Posterior cingulate gyrus (tissue), 11 donors: ENCODE measurements at regions not wholly inside any gene's neighbourhood (a gene's known extent, or its start where the extent isn't known, plus 50 kb on each side); places are given as distances from the start of the nearest gene placed in this dataset.
"Not testable (repeated sequence)": the region's sequence is repeated elsewhere in the genome, so short reads cannot be mapped to it uniquely, and the experiment has no call there.

Experiments
- DNase-seq, 10 donors: peaks; one replicate each; pipeline versions ENCODE4 v3.0.0 to v3.0.0-alpha.2; 2020 to 2021; ENCODE audit warnings: mixed read lengths in 3 of 10
- intact Hi-C: fragments of 100-400 bp; cut with DNase I; formaldehyde crosslinking; loops from one replicate; pipeline ENCODE4 v1.15.1; 2023

DNA sequence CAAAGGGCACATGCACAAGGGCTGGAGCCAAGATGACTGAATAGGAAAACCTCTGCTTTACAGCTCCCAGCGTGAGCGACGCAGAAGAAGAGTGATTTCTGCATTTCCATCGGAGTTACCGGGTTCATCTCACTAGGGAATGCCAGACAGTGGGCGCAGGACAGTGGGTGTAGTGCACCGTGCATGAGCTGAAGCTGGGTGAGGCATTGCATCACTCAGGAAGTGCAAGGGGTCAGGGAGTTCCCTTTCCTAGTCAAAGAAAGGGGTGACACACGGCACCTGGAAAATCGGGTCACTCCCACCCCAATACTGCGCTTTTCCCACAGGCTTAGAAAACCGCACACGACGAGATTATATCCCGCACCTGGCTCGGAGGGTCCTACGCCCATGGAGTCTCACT is 64.5 kb upstream of the HTR1E start:
- DNase-seq, intact Hi-C loops: not testable (repeated sequence)

DNA sequence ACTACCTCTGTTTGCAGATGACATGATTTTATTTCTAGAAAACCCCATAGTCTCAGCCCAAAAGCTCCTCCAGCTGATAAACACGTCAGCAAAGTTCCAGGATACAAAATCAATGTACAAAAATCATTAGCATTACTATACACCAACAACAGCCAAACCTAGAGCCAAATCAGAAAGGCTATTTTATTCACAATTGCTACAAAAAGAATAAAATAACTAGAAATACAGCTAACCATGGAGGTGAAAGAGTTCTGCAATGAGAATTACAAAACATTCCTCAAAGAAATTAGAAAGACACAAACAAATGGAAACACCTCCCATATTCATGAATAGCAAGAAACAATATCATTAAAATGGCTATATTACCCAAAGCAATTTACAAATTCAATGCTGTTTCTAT is 65.6 kb upstream of the HTR1E start:
- intact Hi-C loops = no loop called here

DNA sequence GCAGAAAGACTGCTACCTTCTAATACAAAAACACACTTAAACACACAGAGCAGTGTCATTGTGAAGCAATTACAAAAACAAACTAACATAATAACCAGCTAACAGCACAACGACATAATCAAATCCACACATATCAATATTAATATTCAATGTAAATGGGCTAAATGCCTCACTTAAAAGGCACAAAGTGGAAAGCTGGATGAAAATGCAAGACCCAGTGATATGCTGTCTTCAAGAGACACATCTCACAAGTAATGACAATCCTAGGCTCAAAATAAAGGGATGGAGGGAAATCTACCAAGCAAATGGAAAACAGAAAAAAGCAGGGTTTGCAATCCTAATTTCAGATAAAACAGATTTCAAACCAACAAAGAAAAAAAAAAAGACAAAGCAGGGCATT is 67.8 kb upstream of the HTR1E start:
- no peak for DNase-seq
- intact Hi-C loops = no loop called here

More for the DNA sequence above, 65.6 kb upstream of the HTR1E start:
- no peak for DNase-seq

DNA sequence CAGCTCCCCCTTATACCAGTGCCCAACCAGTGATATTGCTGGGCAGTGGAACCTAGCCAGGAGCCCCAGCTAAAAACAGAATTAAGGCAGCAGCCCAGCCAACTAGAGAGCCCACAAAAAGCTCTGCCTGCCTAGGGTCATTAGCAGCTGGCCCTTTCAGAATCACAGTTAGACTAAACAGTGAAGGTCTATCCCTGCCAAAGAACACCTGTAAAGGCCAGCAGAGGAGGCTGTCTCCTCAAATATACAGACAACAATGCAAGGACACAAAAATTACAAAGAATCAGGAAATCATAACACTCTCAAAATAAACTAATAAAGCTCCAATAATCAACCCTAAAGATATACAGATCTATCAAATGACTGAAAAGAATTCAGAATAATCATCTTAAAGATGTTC is 77.8 kb upstream of the HTR1E start:
- no peak for DNase-seq
- intact Hi-C loops = no loop called here

DNA sequence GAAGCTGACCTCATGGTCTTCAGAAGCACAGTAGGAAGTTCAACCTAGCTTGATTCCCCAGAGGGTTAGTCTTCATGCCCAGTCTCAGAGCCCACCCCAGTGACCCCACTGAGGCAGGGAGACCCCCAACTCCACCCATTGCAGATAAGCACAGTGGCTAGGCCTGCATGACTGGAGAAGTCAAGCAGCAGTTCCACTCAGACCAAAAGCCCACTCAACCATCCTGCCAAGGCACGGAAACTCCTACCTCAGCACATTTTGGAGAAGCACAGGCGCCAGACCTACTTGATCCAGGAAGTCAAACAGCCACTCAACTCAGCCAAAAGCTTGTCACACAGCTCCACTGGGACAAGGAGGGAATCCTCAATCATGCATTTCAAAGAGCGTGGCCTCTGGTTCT is 78.4 kb upstream of the HTR1E start:
- DNase-seq = no peak
- intact Hi-C loops = no loop called here

DNA sequence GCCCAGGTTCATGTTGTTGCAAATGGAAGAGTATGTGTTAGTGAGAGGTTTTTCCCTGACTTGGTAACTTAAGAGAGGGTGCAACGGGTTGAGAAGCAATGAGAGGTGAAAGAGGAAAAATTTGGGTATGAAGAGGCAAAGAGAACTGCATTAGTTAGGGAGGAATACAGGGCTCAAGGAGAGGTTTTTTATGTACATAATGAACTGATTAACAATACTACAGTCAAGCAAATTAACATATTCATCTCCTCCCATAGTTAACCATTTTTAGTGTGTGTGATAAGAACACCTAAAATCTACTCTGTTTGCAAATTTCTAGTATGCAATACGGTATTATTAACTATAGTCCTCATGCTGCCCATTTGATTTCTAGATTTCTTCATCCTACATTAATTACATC is 79.5 kb upstream of the HTR1E start:
- intact Hi-C loops = loop anchor here (2.0 kb wide), 1 partner anchor 935 kb away; no protein-coding TSS in a partner anchor

DNA sequence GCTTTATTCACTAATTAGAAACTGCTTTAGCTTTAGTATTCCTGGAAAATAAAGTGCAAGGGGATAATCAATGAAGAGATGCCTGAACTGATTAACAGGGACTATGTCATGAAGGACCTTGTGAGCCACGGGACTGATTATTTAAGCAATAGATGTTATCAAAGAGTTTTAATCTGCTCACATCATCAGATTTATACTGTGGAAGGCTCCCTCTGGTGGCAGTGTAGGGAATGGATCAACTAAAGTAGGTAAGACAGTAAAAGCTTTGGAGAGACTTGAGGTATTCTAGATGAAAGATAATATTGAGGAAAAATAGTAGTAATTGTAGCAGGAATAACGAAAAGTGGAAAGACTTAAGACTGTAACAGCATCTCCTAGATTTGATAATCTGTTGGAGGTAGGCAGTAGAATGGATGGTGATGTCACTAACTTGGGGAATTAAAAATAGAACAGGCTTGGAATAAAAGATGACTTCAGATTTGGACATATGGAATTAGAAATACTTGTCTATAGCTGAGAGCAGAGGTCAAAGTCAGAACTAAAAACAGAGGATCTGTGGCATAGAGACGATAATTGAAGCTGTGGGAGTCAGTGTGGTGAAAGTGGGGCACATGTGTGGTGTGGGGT is 80.3 kb upstream of the HTR1E start:
- intact Hi-C loops = loop anchor here (2.0 kb wide), 1 partner anchor 934 kb away; no protein-coding TSS in a partner anchor
- peak in 3 of 10 donors; percentile 16 to 30 (median 20) for DNase-seq

More for the DNA sequence above, 79.5 kb upstream of the HTR1E start:
- no peak for DNase-seq

DNA sequence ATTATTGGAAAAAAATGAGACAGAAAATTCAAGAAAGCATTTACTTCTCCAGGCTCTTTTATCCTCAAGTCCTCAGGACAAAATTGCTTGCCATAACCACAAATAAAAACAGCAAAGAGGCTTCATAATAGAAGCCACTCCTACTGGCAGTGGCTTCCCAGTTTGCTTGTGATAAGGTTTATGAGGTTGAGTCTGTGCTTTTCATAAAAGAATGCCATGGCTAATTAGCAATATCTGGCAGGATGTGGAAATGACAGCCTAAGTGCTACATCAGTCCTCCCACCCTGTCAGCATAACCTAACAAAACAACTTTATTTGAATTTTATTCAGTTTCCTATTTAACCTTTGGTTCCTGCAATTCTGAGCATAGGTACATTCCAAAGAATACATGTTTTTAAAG is 80.9 kb upstream of the HTR1E start:
- no peak for DNase-seq
- intact Hi-C loops = loop anchor here (2.0 kb wide), 1 partner anchor 934 kb away; no protein-coding TSS in a partner anchor

DNA sequence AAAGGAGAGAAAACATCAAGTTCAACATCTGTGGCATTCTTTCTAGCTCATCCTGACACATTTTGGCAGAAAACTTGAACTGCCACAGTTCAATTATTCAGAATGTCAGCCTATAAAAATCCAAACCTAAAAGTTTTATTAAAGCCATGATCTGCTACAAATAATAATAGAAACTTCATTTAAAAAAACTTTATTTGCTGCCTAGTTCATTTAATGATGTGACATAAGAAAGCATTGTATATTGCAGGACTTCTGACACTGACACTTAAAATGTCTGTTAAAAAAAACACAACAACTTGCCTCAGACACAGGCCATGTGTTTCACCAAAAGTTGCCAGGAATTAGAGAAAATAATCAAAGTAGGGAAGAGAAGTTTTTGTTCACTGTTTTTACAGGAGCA is 88.3 kb upstream of the HTR1E start:
- DNase-seq = no peak

DNA sequence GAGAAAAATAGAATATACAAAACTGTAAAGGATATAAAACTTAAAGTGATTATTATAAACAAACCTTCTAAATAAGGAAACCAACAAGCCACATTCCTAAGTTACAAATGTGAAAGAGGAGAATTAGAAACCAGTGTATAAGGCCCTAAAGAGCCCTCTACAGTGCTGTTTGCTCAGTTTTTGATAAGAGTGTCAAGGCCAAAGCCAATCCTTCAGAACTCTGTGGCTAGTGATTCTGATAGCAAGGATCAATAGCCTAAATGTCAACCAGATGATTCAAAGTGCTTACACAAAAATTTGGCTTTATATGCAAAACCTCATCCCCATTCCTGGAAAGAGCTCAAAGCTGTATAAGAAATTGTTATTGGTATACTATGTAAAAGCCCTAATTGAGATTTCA is 104.6 kb upstream of the HTR1E start:
- no peak for DNase-seq
- intact Hi-C loops = no loop called here

More for the DNA sequence above, 88.3 kb upstream of the HTR1E start:
- intact Hi-C loops = no loop called here

DNA sequence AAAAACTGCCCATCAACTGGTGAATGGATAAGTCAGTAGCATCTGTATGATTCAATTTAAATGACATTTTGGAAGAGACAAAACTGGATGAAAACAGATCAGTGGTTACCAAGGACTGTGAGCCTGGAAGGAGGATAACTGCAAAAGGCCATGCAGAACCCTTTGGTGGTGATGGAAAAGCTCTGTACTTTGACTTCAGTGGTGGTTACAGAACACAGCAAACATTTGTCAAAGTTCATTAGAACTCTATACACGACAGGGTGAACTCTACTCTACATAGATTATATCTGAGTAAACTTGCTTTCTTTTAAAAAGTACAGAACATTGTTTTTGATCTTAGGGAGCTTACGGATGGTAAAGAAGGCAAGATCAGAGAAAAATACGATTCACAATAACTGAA is 111.9 kb upstream of the HTR1E start:
- no peak for DNase-seq
- intact Hi-C loops = no loop called here

DNA sequence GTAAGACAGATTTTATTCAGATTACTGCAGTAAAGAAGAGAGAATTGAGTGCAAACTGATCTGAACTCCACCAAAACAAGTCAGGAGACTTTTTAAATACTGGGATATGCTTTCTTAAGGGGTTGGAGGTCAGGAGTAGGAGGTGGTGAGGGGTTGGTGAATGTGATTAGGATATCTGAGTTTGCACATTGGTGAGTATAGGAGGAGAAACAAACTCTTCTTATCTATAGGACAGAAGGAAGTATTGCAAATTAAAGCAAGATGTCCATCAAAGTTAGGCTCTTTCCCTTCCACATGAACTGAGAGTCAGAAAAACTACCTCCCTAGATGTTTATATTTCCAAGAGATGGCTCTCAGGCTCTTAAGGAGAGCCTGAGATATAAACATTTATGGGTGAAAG is 114.6 kb upstream of the HTR1E start:
- intact Hi-C loops = no loop called here
- no peak for DNase-seq

DNA sequence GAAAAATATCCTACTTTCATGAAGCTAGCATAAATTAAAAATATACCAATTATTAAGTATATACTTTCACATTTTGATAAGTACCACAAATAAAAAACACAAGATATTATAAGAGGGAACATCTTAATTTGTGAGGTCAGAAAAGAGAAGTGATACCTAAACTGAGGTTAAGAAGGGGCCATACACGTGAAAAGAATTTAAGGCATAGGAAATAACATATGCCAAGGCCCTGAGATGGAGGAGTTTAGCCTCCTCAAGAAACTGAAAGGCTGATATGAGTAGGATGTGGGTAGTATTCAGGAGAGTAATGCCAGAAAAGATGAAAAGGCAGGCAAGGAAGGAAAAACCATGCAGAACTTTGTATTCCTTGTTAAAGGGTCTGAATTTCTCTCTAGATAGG is 116.6 kb upstream of the HTR1E start:
- DNase-seq = no peak
- intact Hi-C loops = no loop called here

DNA sequence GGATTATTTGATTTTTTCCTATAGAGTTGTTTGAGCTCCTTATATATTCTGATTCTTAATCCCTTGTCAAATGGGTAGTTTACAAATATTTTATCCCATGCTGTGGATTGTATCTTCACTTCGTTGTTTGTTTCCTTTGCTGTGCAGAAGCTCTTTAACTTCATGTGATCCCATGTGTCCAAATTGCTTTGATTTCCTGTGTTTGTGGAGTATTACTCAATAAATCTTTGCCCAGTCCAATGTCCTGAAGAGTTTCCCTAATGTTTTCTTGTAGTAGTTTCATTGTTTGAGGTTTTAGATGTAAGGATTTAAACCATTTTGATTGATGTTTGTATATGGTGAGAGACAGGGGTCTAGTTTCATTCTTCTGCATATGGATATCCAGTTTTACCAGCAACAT is 143.7 kb upstream of the HTR1E start:
- intact Hi-C loops = no loop called here
- no peak for DNase-seq

DNA sequence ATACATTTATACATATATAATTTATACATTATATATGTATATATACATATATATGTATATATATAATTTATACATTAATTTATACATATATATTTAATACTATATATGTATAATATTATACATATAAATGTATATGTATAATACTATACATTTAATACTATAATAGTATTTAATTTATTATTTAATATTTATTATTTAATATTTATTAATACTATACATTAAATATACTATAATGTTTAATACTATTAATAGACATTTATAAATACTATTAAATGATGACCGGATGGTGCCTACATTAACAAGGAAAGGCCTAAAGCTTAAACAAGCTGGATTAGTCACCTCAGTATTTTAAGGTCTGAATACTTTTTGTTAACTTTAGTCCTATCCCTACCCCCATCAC is 145.9 kb upstream of the HTR1E start:
- intact Hi-C loops = no loop called here
- DNase-seq = no peak

DNA sequence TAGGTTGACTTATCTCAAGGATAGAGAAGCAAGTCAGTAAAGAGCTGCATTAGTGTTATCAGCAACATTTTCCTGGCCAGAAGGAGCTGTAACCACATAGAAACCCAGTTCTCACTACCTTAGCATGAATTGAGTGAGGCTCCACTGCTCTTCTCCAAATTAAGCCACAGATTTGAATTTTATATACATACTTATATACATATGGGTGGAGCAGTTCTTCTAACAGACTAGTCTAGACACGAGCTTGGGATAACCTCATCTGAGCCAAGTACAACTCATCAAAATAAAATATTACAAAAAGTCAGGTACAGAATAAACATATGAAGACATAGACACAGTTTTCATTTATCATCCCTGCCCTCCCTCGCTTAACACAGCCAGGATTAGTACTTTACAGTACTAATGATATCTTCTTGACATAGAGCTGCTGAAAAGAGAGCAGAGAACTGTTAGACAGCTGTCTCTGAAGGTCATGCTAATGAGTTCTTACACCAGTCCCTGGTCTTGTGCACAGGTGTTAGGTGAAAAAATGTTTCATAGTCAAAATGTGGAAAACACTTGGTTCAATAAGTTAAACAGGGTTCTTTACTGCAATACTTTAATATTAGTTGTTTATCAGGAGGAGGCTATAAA is 147.4 kb upstream of the HTR1E start:
- DNase-seq = no peak
- intact Hi-C loops = no loop called here

DNA sequence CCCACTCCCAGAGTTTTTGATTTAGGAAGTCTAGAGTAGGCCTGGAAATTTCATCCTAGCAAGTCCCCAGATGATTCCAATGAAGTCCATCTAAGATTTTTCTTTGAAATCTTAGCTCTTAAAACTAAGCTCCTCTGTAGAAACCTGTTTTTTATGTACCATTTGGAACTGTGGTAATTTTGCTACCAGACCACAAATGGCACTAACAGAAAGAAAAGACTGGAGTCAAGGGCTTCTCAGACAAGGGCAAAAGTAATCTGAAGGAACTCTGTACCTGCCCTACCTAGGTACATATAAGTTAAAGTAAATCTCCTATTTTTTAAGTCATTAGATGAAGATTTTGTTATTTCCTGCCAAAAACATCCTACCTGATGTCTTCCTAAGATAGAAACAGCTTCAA is 155.0 kb upstream of the HTR1E start:
- intact Hi-C loops = no loop called here

DNA sequence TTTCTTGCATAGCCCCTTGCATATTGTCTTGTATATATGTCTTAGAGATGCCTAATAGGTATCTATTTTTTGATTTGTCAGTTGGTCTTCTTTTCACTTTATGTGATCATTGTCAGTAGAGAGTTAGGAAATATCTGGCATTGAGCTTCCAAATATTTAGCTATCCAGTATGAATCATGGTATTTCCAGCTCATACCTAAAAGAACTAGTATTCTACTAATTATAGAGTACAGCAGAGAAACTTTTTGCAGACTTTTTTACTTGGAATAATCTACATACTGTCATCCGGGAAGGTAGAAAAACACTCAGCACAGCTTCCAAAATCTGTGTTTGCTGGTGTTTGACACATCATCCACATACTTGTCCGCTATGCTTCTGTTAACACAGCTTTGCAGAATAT is 156.4 kb upstream of the HTR1E start:
- DNase-seq = no peak
- intact Hi-C loops = no loop called here

More for the DNA sequence above, 155.0 kb upstream of the HTR1E start:
- DNase-seq = no peak

DNA sequence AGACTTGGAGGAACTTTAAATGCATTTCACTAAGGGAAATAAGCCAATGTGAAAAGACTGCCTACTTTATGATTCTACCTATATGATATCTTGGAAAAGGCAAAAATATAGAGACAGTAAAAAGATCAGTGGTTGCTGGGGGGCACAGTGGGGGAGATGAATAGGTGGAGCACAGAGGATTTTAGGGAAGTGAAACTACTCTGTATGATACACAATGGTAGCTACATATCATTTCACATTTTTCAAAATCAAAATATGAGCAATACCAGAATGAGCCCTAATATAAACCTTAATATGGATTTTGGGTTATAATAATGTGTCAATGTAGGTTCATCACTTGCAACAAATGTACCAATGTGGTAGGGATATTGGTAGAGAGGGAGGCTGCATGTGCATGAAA is 161.4 kb upstream of the HTR1E start:
- intact Hi-C loops = no loop called here
- DNase-seq = no peak

DNA sequence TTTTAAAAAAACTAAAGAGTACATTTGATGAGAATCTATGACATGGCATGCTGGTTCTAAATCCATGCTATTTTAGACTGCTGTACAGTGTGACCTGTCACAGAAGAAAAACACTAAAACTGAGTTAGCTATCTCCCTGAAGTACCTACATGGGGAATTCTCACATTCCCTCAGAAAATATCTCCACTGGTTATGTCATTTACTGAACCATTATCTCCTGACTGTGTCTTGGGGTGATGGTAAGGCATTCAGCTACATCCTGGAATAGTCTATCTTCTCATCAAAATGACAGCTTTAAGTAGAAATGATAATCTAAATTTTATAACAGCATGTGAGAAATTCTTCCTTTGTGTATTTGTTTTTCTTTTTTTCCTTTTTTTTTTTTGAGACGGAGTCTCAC is 172.1 kb upstream of the HTR1E start:
- intact Hi-C loops = no loop called here
- DNase-seq = no peak

DNA sequence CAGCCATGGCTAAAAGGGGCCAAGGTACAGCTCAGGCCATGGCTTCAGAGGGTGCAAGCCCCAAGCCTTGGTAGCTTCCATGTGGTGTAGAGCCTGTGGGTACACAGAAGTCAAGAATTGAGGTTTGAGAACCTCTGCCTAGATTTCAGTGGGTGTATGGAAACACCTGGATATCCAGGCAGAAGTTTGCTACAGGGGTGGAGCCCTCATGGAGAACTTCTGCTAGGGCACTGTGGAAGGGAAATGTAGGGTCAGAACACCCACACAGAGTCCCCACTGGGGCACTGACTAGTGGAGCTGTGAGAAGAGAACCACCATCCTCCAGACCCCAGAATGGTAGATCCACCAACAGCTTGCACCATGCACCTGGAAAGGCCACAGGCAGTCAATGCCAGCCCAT is 177.4 kb upstream of the HTR1E start:
- DNase-seq, intact Hi-C loops: not testable (repeated sequence)

DNA sequence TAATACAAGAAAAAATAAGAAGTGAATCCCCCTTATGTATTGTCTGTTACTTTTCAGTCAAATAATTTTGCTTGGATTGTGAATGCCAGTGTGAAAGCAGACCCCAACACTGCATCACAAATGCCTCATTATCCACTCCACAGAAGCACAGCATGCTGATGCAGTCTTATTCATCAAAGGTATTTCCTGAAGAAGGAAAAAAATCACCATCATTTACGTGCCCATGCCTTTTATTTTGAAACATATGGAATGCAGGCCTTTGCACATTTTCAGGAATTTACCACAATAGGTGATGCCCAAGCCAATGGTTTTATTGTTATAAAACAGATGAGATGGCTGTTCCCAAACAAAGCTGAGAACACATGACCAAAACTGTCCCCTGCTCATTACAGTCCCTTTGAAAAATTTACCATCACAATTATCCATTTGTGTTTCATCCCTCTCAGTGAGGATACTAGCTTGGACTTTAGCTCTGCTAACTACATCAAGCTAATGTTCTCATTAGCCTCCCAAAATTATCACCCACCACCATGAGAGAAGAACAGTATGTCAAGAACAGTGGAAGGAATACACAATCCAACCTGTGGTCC is 180.6 kb upstream of the HTR1E start:
- intact Hi-C loops = no loop called here
- DNase-seq = no peak
